Mesothelial cell of epicardium (in vitro differentiated cells): ENCODE measurements at regions not wholly inside any gene's neighbourhood (a gene's known extent, or its start where the extent isn't known, plus 50 kb on each side); places are given as distances from the start of the nearest gene placed in this dataset.

ENCODE experiments used
- DNase-seq, 2 experiments: peaks; one replicate each; pipeline ENCODE4 v3.0.0; 2021; ENCODE audit warnings: low spot score in 2 of 2; ENCODE audit not compliant: unreplicated experiment in 2 of 2
- H3K27ac Mint-ChIP-seq: 2 replicates; pipeline ENCODE4 v1.8.0; 2021; ENCODE audit warnings: mixed read lengths
- H3K27me3 Mint-ChIP-seq: 2 replicates; pipeline ENCODE4 v1.8.0; 2021; ENCODE audit warnings: low read depth, mixed read lengths
- H3K36me3 Mint-ChIP-seq: 2 replicates; pipeline ENCODE4 v1.8.0; 2021; ENCODE audit warnings: mixed read lengths
- H3K4me1 Mint-ChIP-seq: 2 replicates; pipeline ENCODE4 v1.8.0; 2021; ENCODE audit warnings: mixed read lengths
- H3K4me3 Mint-ChIP-seq: 2 replicates; pipeline ENCODE4 v1.8.0; 2021; ENCODE audit warnings: mild to moderate bottlenecking, moderate library complexity, mixed read lengths
- H3K9me3 Mint-ChIP-seq: 2 replicates; pipeline ENCODE4 v1.8.0; 2021; ENCODE audit warnings: mixed read lengths
- TF ChIP-seq, protein P1 (sequence below): fragments of 200-600 bp; sonication (generic); IDR thresholded peaks from one replicate; pipeline ENCODE4 v1.5.0; 2021; ENCODE audit warnings: antibody characterized with exemption; ENCODE audit not compliant: unreplicated experiment

DNA sequence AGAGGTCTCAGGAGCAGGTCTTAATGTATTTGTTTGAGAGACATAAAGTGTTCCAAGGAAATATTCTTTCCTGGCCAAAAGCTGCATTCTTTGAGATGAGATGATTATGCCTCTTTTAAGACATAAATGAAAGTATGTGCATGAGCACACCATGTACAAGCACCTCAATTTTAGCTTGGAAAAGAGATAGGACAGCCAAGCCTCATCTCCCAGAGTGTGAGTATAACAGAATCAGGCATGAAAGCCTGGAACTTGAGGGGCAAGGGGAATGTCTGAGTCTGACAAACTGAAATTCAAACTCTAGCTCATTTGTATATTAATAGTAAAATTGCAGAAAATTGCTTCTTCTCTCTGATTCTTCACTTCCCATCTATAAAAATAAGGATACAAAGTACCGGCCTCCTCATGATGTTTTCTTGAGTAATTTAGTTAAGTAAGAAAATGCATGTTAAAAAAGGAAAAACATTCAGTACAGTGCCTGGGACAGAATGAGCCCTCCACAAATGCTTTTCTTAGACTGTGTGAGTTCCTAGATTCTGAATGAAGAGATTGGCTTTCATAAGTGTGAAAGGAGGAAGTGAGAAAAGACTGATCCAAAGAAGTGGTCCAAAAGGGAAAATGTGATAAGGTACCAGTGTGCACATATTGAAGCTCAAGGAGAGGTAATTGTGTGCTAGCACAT is 1260.9 kb upstream of the SORCS1 start:
- no peaks in the 10 kb centered on the region for H3K9me3 Mint-ChIP-seq
- TF ChIP-seq, protein P1, sequence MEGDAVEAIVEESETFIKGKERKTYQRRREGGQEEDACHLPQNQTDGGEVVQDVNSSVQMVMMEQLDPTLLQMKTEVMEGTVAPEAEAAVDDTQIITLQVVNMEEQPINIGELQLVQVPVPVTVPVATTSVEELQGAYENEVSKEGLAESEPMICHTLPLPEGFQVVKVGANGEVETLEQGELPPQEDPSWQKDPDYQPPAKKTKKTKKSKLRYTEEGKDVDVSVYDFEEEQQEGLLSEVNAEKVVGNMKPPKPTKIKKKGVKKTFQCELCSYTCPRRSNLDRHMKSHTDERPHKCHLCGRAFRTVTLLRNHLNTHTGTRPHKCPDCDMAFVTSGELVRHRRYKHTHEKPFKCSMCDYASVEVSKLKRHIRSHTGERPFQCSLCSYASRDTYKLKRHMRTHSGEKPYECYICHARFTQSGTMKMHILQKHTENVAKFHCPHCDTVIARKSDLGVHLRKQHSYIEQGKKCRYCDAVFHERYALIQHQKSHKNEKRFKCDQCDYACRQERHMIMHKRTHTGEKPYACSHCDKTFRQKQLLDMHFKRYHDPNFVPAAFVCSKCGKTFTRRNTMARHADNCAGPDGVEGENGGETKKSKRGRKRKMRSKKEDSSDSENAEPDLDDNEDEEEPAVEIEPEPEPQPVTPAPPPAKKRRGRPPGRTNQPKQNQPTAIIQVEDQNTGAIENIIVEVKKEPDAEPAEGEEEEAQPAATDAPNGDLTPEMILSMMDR, result no peak
- DNase-seq, result no peak
- no peak overlapping the region for H3K27ac Mint-ChIP-seq
- H3K36me3 Mint-ChIP-seq, result no peaks in the 10 kb centered on the region
- H3K27me3 Mint-ChIP-seq, result peaks cover 7% of the 10 kb centered on the region
- no peak overlapping the region for H3K4me3 Mint-ChIP-seq
- H3K4me1 Mint-ChIP-seq, result peaks cover 14% of the 10 kb centered on the region

GRCh38 chr10:108424656-108425055 is 1260.2 kb upstream of the SORCS1 start:
- H3K4me3 Mint-ChIP-seq, result no peak overlapping the region
- H3K27me3 Mint-ChIP-seq, result peaks cover 7% of the 10 kb centered on the region
- H3K9me3 Mint-ChIP-seq, result no peaks in the 10 kb centered on the region
- TF ChIP-seq, protein P1, result no peak
- no peaks in the 10 kb centered on the region for H3K36me3 Mint-ChIP-seq
- DNase-seq, result no peak
- H3K4me1 Mint-ChIP-seq, result peaks cover 14% of the 10 kb centered on the region
- no peak overlapping the region for H3K27ac Mint-ChIP-seq

GRCh38 chr10:108422286-108422685 is 1257.8 kb upstream of the SORCS1 start:
- DNase-seq, result no peak
- peaks cover 9% of the 10 kb centered on the region for H3K4me1 Mint-ChIP-seq
- no peak overlapping the region for H3K27ac Mint-ChIP-seq
- peaks cover 7% of the 10 kb centered on the region for H3K27me3 Mint-ChIP-seq
- no peaks in the 10 kb centered on the region for H3K36me3 Mint-ChIP-seq
- TF ChIP-seq, protein P1, result no peak
- no peaks in the 10 kb centered on the region for H3K9me3 Mint-ChIP-seq
- H3K4me3 Mint-ChIP-seq, result no peak overlapping the region

- Mint-ChIP-seq H3K9me3 (no peaks in the 10 kb centered on the region), H3K27ac (no peak overlapping the region), H3K36me3 (no peaks in the 10 kb centered on the region), H3K4me3 (no peak overlapping the region), H3K4me1 (peaks cover 6% of the 10 kb centered on the region), H3K27me3 (peaks cover 15% of the 10 kb centered on the region)
- no peak for DNase-seq
- TF ChIP-seq, protein P1, result no peak
These were observed 1256.8 kb upstream of the SORCS1 start for GRCh38 chr10:108421266-108421665.

DNA sequence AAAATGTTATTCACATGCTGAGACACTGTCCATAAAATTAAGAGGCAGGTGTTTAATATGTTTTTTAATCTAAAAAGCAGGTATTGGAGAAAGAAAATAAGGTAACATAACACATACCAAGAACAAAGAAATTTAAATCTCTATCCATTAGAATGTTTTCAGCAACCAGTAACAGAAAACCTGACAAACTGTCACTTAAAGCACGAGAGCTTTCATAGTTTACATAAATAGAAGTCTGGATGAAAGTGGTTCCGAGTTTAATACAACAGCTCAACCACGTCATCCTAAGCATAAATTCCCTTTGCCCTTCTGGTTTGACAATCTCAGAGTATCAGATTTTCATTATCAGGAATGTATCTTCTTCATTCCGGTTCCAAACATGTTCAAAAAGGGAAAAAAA is 1249.4 kb upstream of the SORCS1 start:
- no peaks in the 10 kb centered on the region for H3K4me1 Mint-ChIP-seq
- no peaks in the 10 kb centered on the region for H3K9me3 Mint-ChIP-seq
- H3K4me3 Mint-ChIP-seq, result no peak overlapping the region
- no peak overlapping the region for H3K27ac Mint-ChIP-seq
- no peak for DNase-seq
- TF ChIP-seq, protein P1, result no peak
- no peaks in the 10 kb centered on the region for H3K36me3 Mint-ChIP-seq
- H3K27me3 Mint-ChIP-seq, result peaks cover 21% of the 10 kb centered on the region
